OCI-LY1 (cell line): ENCODE measurements at regions not wholly inside any gene's neighbourhood (a gene's known extent, or its start where the extent isn't known, plus 50 kb on each side); places are given as distances from the start of the nearest gene placed in this dataset.

Experiments used
- EZH2 ChIP-seq: fragments of 200-600 bp; sonication (generic), shearing (Covaris generic); IDR thresholded peaks from 2 replicates; pipeline ENCODE4 v1.8.0; 2017; ENCODE audit warnings: borderline replicate concordance, mixed run types, mild to moderate bottlenecking, antibody characterized with exemption, low read length, moderate library complexity, mixed read lengths
- TF ChIP-seq, protein P1 (sequence below): fragments of 200-600 bp; sonication (generic), shearing (Covaris generic); IDR thresholded peaks from 2 replicates; pipeline ENCODE4 v1.5.1; 2017; ENCODE audit warnings: mild to moderate bottlenecking, antibody characterized with exemption, low read length, moderate library complexity, mixed read lengths

DNA sequence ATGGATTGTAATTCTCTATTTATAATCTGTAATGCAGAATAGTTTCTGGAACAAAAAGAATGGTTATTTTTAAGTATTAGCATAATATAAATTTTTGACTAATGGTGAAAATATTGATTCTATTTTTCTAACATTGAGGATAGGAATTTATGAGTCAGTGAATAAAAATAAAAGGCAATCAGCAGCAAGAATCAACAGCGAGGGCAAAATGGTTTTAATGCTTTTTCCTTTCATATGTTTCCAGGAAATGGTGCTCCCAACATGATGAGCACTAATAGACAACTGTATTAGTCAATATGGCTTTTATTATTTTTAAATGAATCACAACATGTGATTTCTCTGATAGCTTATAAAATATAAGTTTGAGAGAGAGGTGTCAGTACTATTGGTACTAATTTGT lies 90.7 kb upstream of the TFPI start:
- TF ChIP-seq, protein P1, sequence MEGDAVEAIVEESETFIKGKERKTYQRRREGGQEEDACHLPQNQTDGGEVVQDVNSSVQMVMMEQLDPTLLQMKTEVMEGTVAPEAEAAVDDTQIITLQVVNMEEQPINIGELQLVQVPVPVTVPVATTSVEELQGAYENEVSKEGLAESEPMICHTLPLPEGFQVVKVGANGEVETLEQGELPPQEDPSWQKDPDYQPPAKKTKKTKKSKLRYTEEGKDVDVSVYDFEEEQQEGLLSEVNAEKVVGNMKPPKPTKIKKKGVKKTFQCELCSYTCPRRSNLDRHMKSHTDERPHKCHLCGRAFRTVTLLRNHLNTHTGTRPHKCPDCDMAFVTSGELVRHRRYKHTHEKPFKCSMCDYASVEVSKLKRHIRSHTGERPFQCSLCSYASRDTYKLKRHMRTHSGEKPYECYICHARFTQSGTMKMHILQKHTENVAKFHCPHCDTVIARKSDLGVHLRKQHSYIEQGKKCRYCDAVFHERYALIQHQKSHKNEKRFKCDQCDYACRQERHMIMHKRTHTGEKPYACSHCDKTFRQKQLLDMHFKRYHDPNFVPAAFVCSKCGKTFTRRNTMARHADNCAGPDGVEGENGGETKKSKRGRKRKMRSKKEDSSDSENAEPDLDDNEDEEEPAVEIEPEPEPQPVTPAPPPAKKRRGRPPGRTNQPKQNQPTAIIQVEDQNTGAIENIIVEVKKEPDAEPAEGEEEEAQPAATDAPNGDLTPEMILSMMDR, result no peak
- no peak for TF ChIP-seq EZH2
